ENCODE measurements at regions not wholly inside any gene's neighbourhood (a gene's known extent, or its start where the extent isn't known, plus 50 kb on each side); places are given as distances from the start of the nearest gene placed in this dataset.

DNA sequence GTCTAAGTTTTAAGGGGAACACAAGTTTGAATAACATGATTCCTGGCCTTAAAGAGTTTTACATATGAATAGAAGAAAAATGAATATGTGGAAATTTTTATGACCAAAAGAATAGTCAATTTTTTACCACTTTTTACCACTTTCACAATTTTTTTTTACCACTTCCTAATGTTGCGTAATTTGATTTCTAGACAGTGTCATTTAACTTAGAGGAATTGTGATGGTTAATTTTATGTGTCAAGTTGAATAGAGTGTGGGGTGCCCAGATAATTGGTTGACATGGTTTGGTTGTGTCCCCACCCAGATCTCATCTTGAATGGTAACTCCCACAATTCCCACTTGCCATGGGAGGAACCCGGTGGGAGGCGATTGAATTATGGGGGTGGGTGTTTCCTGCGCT, 416.6 kb downstream of the KIF4B start:
- no peaks in the 10 kb centered on the region for H3K27me3 ChIP-seq (ENCODE audit: control insufficient read depth, insufficient read depth, low read length, poor library complexity, severe bottlenecking)
- Mint-ChIP-seq H3K9me3 (no peaks in the 10 kb centered on the region), H3K36me3 (ENCODE audit: low read depth) (no peaks in the 10 kb centered on the region), H3K4me3 (no peak overlapping the region), H3K4me1 (no peaks in the 10 kb centered on the region), H3K27me3 (ENCODE audit: insufficient read depth) (no peaks in the 10 kb centered on the region), H3K27ac (no peak overlapping the region)
- no peaks in the 10 kb centered on the region for H3K36me3 ChIP-seq (ENCODE audit: control insufficient read depth, insufficient read depth, low read length)
- H3K27ac ChIP-seq (ENCODE audit: low read depth, low read length), result no peak overlapping the region
- WGBS, 2 experiments (ENCODE audit: insufficient coverage in 1 of 2, insufficient read length in 1 of 2), result 94 to 100% methylated on average over 1 to 4 of the region's 4 CpGs
- TF ChIP-seq, protein P1, sequence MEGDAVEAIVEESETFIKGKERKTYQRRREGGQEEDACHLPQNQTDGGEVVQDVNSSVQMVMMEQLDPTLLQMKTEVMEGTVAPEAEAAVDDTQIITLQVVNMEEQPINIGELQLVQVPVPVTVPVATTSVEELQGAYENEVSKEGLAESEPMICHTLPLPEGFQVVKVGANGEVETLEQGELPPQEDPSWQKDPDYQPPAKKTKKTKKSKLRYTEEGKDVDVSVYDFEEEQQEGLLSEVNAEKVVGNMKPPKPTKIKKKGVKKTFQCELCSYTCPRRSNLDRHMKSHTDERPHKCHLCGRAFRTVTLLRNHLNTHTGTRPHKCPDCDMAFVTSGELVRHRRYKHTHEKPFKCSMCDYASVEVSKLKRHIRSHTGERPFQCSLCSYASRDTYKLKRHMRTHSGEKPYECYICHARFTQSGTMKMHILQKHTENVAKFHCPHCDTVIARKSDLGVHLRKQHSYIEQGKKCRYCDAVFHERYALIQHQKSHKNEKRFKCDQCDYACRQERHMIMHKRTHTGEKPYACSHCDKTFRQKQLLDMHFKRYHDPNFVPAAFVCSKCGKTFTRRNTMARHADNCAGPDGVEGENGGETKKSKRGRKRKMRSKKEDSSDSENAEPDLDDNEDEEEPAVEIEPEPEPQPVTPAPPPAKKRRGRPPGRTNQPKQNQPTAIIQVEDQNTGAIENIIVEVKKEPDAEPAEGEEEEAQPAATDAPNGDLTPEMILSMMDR (conservative IDR thresholded peaks at IDR 0.05), result no peak
- H3K9me3 ChIP-seq (ENCODE audit: control insufficient read depth, low read length), result no peaks in the 10 kb centered on the region
- H3K4me3 ChIP-seq (ENCODE audit: low read length), result no peak overlapping the region
- no peaks in the 10 kb centered on the region for H3K4me1 ChIP-seq (ENCODE audit: control insufficient read depth, insufficient read depth, low read length)
- DNase-seq, result no peak
- H3K9ac ChIP-seq (ENCODE audit: extremely low read depth, low read length, poor library complexity, severe bottlenecking), result no peak overlapping the region

DNA sequence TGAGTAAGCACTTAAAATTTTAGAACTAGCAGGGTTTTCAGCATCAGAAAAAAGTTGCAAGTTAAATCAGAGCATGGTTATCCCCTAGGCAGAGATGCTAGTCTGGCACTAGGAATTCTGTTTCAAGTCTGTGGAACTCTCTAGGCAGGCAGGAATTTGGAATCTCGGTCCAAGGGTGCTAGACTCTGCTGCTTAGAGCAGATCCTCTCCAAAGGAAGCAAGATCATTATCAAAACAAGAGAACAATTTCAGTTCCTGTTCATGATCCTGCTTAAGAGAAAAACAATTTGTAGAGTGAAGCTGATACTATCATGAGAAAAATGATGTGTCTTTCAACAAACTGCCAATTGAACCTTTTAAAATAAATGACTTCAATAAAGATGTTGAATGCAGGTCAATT, 420.7 kb downstream of the KIF4B start:
- H3K9me3 ChIP-seq (ENCODE audit: control insufficient read depth, low read length), result no peaks in the 10 kb centered on the region
- Mint-ChIP-seq H3K27ac (no peak overlapping the region), H3K9me3 (no peaks in the 10 kb centered on the region), H3K36me3 (ENCODE audit: low read depth) (no peaks in the 10 kb centered on the region), H3K4me1 (no peaks in the 10 kb centered on the region), H3K27me3 (ENCODE audit: insufficient read depth) (no peaks in the 10 kb centered on the region), H3K4me3 (no peak overlapping the region)
- H3K27me3 ChIP-seq (ENCODE audit: control insufficient read depth, insufficient read depth, low read length, poor library complexity, severe bottlenecking), result no peaks in the 10 kb centered on the region
- no peaks in the 10 kb centered on the region for H3K4me1 ChIP-seq (ENCODE audit: control insufficient read depth, insufficient read depth, low read length)
- no peaks in the 10 kb centered on the region for H3K36me3 ChIP-seq (ENCODE audit: control insufficient read depth, insufficient read depth, low read length)
- TF ChIP-seq, protein P1 (conservative IDR thresholded peaks at IDR 0.05), result no peak
- H3K4me3 ChIP-seq (ENCODE audit: low read length), result no peak overlapping the region
- no peak for DNase-seq
- H3K27ac ChIP-seq (ENCODE audit: low read depth, low read length), result no peak overlapping the region
- 76 to 86% methylated on average over 1 of the region's 1 CpG for WGBS, 2 experiments (ENCODE audit: insufficient coverage in 1 of 2, insufficient read length in 1 of 2)
- H3K9ac ChIP-seq (ENCODE audit: extremely low read depth, low read length, poor library complexity, severe bottlenecking), result no peak overlapping the region

DNA sequence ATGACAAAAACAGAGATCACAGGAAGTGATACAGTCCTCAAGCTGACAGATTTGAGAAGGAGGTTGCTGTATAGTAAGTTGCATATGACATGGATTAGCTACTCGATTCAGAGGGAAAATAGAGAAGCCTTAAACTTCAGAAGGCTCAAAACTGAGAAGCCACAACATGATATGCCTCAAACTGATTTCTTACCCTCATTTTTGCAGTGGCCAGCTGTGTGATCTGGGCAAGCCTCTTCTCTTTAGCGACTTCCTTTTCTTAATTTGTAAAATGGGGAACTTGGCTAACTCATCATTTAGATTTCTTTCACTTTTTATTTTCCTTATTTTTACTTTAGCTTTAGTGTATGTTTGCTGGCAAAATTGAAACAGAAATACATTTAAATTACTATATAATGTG, 421.1 kb downstream of the KIF4B start:
- Histone ChIP-seq H3K9me3 (ENCODE audit: control insufficient read depth, low read length) (no peaks in the 10 kb centered on the region), H3K9ac (ENCODE audit: extremely low read depth, low read length, poor library complexity, severe bottlenecking) (no peak overlapping the region), H3K27me3 (ENCODE audit: control insufficient read depth, insufficient read depth, low read length, poor library complexity, severe bottlenecking) (no peaks in the 10 kb centered on the region), H3K36me3 (ENCODE audit: control insufficient read depth, insufficient read depth, low read length) (no peaks in the 10 kb centered on the region), H3K4me1 (ENCODE audit: control insufficient read depth, insufficient read depth, low read length) (no peaks in the 10 kb centered on the region), H3K27ac (ENCODE audit: low read depth, low read length) (no peak overlapping the region), H3K4me3 (ENCODE audit: low read length) (no peak overlapping the region)
- 83% methylated on average over 1 to 2 of the region's 2 CpGs for WGBS, 2 experiments (ENCODE audit: insufficient coverage in 1 of 2, insufficient read length in 1 of 2)
- no peaks in the 10 kb centered on the region for H3K4me1 Mint-ChIP-seq
- no peak overlapping the region for H3K4me3 Mint-ChIP-seq
- no peaks in the 10 kb centered on the region for H3K9me3 Mint-ChIP-seq
- no peak for DNase-seq
- H3K36me3 Mint-ChIP-seq (ENCODE audit: low read depth), result no peaks in the 10 kb centered on the region
- TF ChIP-seq, protein P1 (conservative IDR thresholded peaks at IDR 0.05), result no peak
- H3K27ac Mint-ChIP-seq, result no peak overlapping the region
- H3K27me3 Mint-ChIP-seq (ENCODE audit: insufficient read depth), result no peaks in the 10 kb centered on the region
